ENCODE measurements at regions not wholly inside any gene's neighbourhood (a gene's known extent, or its start where the extent isn't known, plus 50 kb on each side); places are given as distances from the start of the nearest gene placed in this dataset.

DNA sequence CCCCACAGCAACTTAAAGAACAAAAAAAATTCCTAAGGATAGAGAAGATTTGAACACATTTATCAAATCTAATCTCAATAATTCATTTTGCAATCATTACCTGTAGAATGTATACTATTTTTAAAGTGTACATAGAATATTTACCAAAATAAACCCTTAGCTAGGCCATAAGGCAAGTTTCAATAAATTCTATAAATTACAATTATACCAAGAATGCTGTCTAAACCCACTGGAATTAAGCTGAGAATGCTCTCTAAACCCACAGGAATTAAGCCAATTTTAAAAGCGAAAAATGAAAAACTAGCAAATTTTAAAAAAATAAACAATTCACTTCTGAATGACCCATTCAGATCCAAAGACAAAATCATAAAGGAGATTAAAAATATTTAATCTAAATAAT is 540.4 kb upstream of the NBEA start:
- TF ChIP-seq POLR2AphosphoS5 (IDR thresholded peaks at IDR 0.05; ENCODE audit: low read depth, low read length) = no peak
- no peak for TF ChIP-seq POLR2A (IDR thresholded peaks at IDR 0.05; ENCODE audit: low read depth, low read length)
- no peak for TF ChIP-seq TAF1 (IDR thresholded peaks at IDR 0.05; ENCODE audit: borderline replicate concordance, low read depth, low read length)
